Endothelial cell of umbilical vein (primary cell): ENCODE measurements at regions not wholly inside any gene's neighbourhood (a gene's known extent, or its start where the extent isn't known, plus 50 kb on each side); places are given as distances from the start of the nearest gene placed in this dataset.

Source experiments
- BruUV-seq: library from RNA; stranded (reverse); fragments of 400-500 nt; replicated peaks from 2 replicates; lab custom pipeline; 2021; lab: Mats Ljungman, UMichigan
- CTCF ChIA-PET: fragments of 300-600, 350-600 bp; sonication (Branson Sonifier 250); formaldehyde crosslinking; loops from one replicate; lab custom pipeline; 2021; ENCODE audit warnings: antibody characterized with exemption, inconsistent platforms; lab: Charles Lee
- POLR2A ChIA-PET: fragments of 300-600, 350-600 bp; sonication (Branson Sonifier 250); formaldehyde crosslinking; loops from one replicate; lab custom pipeline; 2021; ENCODE audit warnings: antibody characterized with exemption, inconsistent platforms; lab: Charles Lee
- DNase-seq: peaks from one replicate; pipeline ENCODE4 v3.0.0-alpha.2; 2011; ENCODE audit warnings: low read depth, low spot score
- FAIRE-seq: peaks from 2 replicates; lab custom pipeline; 2011; peaks lifted over from hg19 to GRCh38; lab: Jason Lieb, UNC
- H2AFZ ChIP-seq: 2 replicates; pipeline ENCODE4 v1.6.0; 2012; ENCODE audit warnings: low read depth, low read length, control low read depth, inconsistent platforms
- H3K27ac ChIP-seq: 2 replicates; pipeline ENCODE4 v1.5.1; 2011; ENCODE audit warnings: low read depth, mild to moderate bottlenecking, control low read depth, low read length, moderate library complexity; ENCODE audit not compliant: insufficient read depth
- H3K27me3 ChIP-seq, 2 experiments: 2 replicates each; pipeline versions ENCODE4 v1.6.0 to v1.6.1; 2011; ENCODE audit warnings: low read length in 2 of 2, mixed read lengths in 1 of 2; ENCODE audit not compliant: control insufficient read depth in 2 of 2, insufficient read depth in 2 of 2
- H3K36me3 ChIP-seq, 2 experiments: 2 replicates in 1 of 2; 3 replicates in 1 of 2; pipeline ENCODE4 v1.5.1; 2011; ENCODE audit warnings: low read length in 2 of 2, mild to moderate bottlenecking in 1 of 2, moderate library complexity in 1 of 2; ENCODE audit not compliant: control insufficient read depth in 2 of 2, insufficient read depth in 2 of 2; ENCODE audit errors: extremely low read depth in 1 of 2
- H3K4me1 ChIP-seq: 3 replicates; pipeline ENCODE4 v1.5.1; 2011; ENCODE audit warnings: mild to moderate bottlenecking, low read length; ENCODE audit not compliant: control insufficient read depth, insufficient read depth; ENCODE audit errors: extremely low read depth
- H3K4me2 ChIP-seq: 2 replicates; pipeline ENCODE4 v1.6.1; 2011; ENCODE audit warnings: low read length, control low read depth, mixed read lengths; ENCODE audit not compliant: insufficient read depth
- H3K4me3 ChIP-seq, 3 experiments: fragments of 200-600 bp in 1 of 3; sonication (generic), shearing (Covaris generic) in 1 of 3; replicated peaks in 1 of 3; 2 replicates each; pipeline ENCODE4 v1.5.1; 2011 to 2016; ENCODE audit warnings: control low read depth in 3 of 3, low read length in 3 of 3, mild to moderate bottlenecking in 2 of 3, inconsistent platforms in 1 of 3, low read depth in 1 of 3, moderate library complexity in 1 of 3; ENCODE audit not compliant: insufficient read depth in 1 of 3
- H3K79me2 ChIP-seq: 2 replicates; pipeline ENCODE4 v1.6.0; 2012; ENCODE audit warnings: low read length, inconsistent platforms; ENCODE audit not compliant: control insufficient read depth, insufficient read depth
- H3K9ac ChIP-seq: replicated peaks from 2 replicates; pipeline ENCODE3; 2011; ENCODE audit warnings: low read length, control low read depth; ENCODE audit not compliant: insufficient read depth; ENCODE audit errors: extremely low read depth
- H3K9me1 ChIP-seq: replicated peaks from 3 replicates; pipeline ENCODE4 v1.6.0; 2011; ENCODE audit warnings: mild to moderate bottlenecking, low read length; ENCODE audit not compliant: control insufficient read depth, insufficient read depth; ENCODE audit errors: extremely low read depth
- H3K9me3 ChIP-seq: replicated peaks from 2 replicates; pipeline ENCODE4 v1.5.1; 2012; ENCODE audit warnings: low read length, inconsistent platforms; ENCODE audit not compliant: control insufficient read depth, insufficient read depth
- H4K20me1 ChIP-seq: replicated peaks from 2 replicates; pipeline ENCODE3; 2011; ENCODE audit warnings: mild to moderate bottlenecking, low read length; ENCODE audit not compliant: control insufficient read depth, insufficient read depth; ENCODE audit errors: extremely low read depth
- FOS ChIP-seq: IDR thresholded peaks from 2 replicates; pipeline ENCODE4 v1.6.1; 2011; ENCODE audit warnings: mild to moderate bottlenecking, low read length, moderate library complexity, borderline replicate concordance; ENCODE audit not compliant: insufficient read depth
- GATA2 ChIP-seq: IDR thresholded peaks from 2 replicates; pipeline ENCODE4 v1.7.0; 2011; ENCODE audit warnings: low read depth, mild to moderate bottlenecking, moderate library complexity, mixed read lengths, low read length; ENCODE audit not compliant: insufficient read length, insufficient read depth
- JUN ChIP-seq: IDR thresholded peaks from 2 replicates; pipeline ENCODE4 v1.6.1; 2011; ENCODE audit warnings: borderline replicate concordance, low read depth; ENCODE audit not compliant: insufficient read length, insufficient read depth
- POLR2A ChIP-seq: IDR thresholded peaks from 2 replicates; pipeline ENCODE4 v1.6.1; 2012; ENCODE audit warnings: low read depth, mild to moderate bottlenecking, control low read depth, low read length
- POLR2AphosphoS5 ChIP-seq: IDR thresholded peaks from 2 replicates; pipeline ENCODE4 v1.6.1; 2012; ENCODE audit warnings: low read depth, mild to moderate bottlenecking, control low read depth, low read length, moderate library complexity; ENCODE audit not compliant: insufficient read depth
- dilution Hi-C: fragments of 300-500 bp; cut with MboI; formaldehyde crosslinking; loops from one replicate; pipeline ENCODE4 v1.15.0; 2019; ENCODE audit warnings: low sequenced_read_pairs; ENCODE audit not compliant: extremely low pct_ligation_motif_present
- intact Hi-C: fragments of 100-400 bp; cut with micrococcal nuclease; formaldehyde crosslinking; loops from one replicate; pipeline ENCODE4 v1.10.0; 2022
- TF ChIP-seq, protein P1 (sequence below), 2 donors: IDR thresholded peaks; 1 replicate in 1 of 2; 2 replicates in 1 of 2; pipeline ENCODE4 v1.5.1; 2011; ENCODE audit warnings: low read length in 2 of 2, mild to moderate bottlenecking in 2 of 2, moderate library complexity in 2 of 2, control low read depth in 1 of 2, inconsistent platforms in 1 of 2, low read depth in 1 of 2; ENCODE audit not compliant: insufficient read depth in 1 of 2; ENCODE audit errors: extremely low read depth in 1 of 2

DNA sequence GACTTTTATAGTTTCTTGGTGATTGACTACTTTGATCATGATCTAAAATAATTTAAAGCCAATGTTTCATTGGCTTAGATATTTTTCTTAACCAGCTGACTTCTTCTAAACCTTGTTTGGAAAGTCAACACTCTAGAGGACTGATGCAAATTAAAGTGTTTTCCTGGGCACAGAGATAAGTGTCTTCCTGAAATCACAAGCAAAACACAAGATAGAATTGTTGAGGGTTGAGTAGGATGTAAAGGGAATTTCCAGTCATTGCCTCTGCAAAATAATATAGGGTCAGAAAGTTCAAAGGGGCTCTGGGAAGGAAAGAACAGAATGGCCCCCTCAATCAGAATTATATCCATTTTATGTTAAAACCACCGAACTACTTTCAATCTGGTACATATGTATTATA lies 156.3 kb upstream of the LRIG3 start:
- peak overlapping the region in 1 of 3 experiments; percentile 18 for H3K4me3 ChIP-seq
- H3K9me1 ChIP-seq = no peaks in the 10 kb centered on the region
- H2AFZ ChIP-seq = no peak overlapping the region
- H4K20me1 ChIP-seq = no peaks in the 10 kb centered on the region
- no peaks in the 10 kb centered on the region for H3K9me3 ChIP-seq
- H3K4me1 ChIP-seq = peaks cover 55% of the 10 kb centered on the region
- intact Hi-C loops = loop anchor here (1.0 to 5.0 kb wide), 5 partner anchors 36 to 664 kb away; partner anchors contain the start of gene LRIG3
- H3K79me2 ChIP-seq = no peaks in the 10 kb centered on the region
- ChIA-PET CTCF (interaction anchor here (1.1 to 3.8 kb wide), 11 partner anchors 8 to 536 kb away, joined by 3 to 18 read pairs (median 6); partner anchors contain the start of gene LRIG3), POLR2A (no interaction called here)
- peak overlapping the region; percentile 9 for H3K27ac ChIP-seq
- dilution Hi-C loops = no loop called here
- no peaks in the 10 kb centered on the region for H3K36me3 ChIP-seq
- peak overlapping the region; percentile 56 for H3K9ac ChIP-seq
- FAIRE-seq (peak; percentile 81), DNase-seq (peak; percentile 86)
- no TSS peak for BruUV-seq
- no peaks in the 10 kb centered on the region for H3K27me3 ChIP-seq
- H3K4me2 ChIP-seq = peak overlapping the region; percentile 70
- peak; percentile 83 for TF ChIP-seq GATA2
- no peak for TF ChIP-seq POLR2A
- TF ChIP-seq JUN = no peak
- TF ChIP-seq POLR2AphosphoS5 = peak; percentile 46

DNA sequence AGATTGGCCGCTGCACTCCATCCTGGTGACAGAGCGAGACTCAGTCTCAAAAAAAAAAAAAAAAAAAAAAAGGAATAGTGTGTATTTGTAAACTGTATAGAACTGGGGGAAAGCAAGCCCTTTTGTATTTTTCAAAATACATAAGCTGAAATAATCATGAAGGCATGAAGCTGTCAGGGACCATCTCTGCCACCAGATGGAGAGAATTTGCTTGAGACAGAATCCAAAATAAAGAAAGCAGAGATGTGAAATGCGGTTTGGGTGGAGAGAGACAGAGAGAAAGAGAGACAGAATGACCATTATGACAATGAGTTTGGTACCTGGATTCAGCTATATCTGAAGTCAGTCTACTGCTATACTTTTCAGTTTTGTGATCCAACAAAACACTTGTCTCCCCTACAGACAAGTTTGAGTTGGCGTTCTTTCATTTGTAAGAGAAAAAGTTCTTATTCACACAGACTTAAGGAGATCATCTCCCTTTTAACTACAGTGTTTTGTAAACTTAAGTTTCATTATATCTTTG lies 155.7 kb upstream of the LRIG3 start:
- Histone ChIP-seq H3K9me1 (no peaks in the 10 kb centered on the region), H3K79me2 (no peaks in the 10 kb centered on the region), H3K27me3 (no peaks in the 10 kb centered on the region), H3K9me3 (no peaks in the 10 kb centered on the region), H3K36me3 (no peaks in the 10 kb centered on the region), H2AFZ (peak overlapping the region; percentile 23), H3K4me1 (peaks cover 61% of the 10 kb centered on the region), H3K4me3 (no peak overlapping the region), H4K20me1 (no peaks in the 10 kb centered on the region), H3K27ac (peak overlapping the region; percentile 9), H3K9ac (peak overlapping the region; percentile 8), H3K4me2 (peak overlapping the region; percentile 70)
- dilution Hi-C loops (no loop called here), intact Hi-C loops (loop anchor here (1.0 to 5.0 kb wide), 5 partner anchors 35 to 664 kb away; partner anchors contain the start of gene LRIG3)
- TF ChIP-seq FOS = no peak
- TF ChIP-seq, protein P1, sequence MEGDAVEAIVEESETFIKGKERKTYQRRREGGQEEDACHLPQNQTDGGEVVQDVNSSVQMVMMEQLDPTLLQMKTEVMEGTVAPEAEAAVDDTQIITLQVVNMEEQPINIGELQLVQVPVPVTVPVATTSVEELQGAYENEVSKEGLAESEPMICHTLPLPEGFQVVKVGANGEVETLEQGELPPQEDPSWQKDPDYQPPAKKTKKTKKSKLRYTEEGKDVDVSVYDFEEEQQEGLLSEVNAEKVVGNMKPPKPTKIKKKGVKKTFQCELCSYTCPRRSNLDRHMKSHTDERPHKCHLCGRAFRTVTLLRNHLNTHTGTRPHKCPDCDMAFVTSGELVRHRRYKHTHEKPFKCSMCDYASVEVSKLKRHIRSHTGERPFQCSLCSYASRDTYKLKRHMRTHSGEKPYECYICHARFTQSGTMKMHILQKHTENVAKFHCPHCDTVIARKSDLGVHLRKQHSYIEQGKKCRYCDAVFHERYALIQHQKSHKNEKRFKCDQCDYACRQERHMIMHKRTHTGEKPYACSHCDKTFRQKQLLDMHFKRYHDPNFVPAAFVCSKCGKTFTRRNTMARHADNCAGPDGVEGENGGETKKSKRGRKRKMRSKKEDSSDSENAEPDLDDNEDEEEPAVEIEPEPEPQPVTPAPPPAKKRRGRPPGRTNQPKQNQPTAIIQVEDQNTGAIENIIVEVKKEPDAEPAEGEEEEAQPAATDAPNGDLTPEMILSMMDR (IDR thresholded peaks at IDR 0.05; ENCODE audit: extremely low read depth in 1 of 2, insufficient read depth in 1 of 2, low read depth in 1 of 2, low read length in 2 of 2) = peak in 1 of 2 donors; percentile 21
- CTCF ChIA-PET = interaction anchor here (0.6 to 2.6 kb wide), 10 partner anchors 9 to 536 kb away, joined by 3 to 13 read pairs (median 6); partner anchors contain the start of gene LRIG3
- no TSS peak for BruUV-seq
- POLR2A ChIA-PET = no interaction called here
- peak; percentile 24 for FAIRE-seq
- peak; percentile 71 for DNase-seq
